ENCODE measurements at regions not wholly inside any gene's neighbourhood (a gene's known extent, or its start where the extent isn't known, plus 50 kb on each side); places are given as distances from the start of the nearest gene placed in this dataset.
A peak's percentile ranks its signal among the peaks of the same experiment; 100 is the strongest.

DNA sequence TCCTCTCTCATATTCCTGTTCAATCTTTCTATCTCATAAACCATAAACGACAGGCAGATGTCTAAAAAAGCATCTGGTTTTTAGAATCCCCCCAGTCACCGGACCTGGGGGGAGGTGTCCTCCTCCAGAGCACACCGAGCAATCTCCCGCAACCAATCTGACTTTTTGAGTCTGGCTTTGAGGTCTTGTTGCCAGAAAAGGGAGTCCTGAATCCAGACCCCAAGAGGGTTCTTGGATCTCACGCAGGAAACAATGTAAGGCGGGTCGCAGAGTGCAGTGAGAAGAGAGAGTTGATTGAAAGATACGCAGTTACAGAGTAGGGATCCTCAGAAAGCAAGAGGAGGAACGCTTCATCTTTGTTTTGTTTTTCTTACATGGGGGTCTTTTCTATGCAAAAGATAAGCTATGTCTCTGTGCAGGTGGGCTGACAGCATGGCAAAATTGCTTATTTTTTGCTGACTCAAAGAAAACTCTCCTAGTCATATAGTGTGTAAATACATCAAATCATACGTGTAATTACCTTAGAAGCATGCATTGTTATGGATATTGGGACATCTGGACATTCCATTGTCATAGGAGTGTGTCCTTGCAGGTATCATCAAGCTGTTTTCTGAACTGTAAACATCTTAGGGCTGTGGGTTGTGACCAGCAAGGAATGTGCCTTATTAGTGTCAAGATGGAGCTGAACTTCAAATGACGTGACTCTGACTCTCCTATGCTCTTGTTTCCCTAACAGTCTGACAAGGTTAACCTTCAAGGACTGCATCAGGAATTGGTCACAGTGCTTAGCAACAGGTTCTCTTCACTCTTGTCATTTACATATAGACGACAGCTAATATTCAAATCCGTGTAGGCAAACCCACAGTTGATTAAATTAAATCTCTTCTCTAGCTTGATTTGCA lies 159.3 kb upstream of the DAPK1 start:
- no peak overlapping the region for H3K4me3 ChIP-seq
- 29% methylated on average over 13 of the region's 13 CpGs for WGBS (ENCODE audit: low lambda C conversion rate, missing lambda C conversion rate)
- peak overlapping the region; percentile 85 for H3K4me2 ChIP-seq
- TF ChIP-seq EZH2phosphoT487 (IDR thresholded peaks at IDR 0.05; ENCODE audit: low read depth, severe bottlenecking, unreplicated experiment) (no peak), EZH2 (IDR thresholded peaks at IDR 0.05; ENCODE audit: borderline replicate concordance) (no peak)
- TF ChIP-seq, protein P1, sequence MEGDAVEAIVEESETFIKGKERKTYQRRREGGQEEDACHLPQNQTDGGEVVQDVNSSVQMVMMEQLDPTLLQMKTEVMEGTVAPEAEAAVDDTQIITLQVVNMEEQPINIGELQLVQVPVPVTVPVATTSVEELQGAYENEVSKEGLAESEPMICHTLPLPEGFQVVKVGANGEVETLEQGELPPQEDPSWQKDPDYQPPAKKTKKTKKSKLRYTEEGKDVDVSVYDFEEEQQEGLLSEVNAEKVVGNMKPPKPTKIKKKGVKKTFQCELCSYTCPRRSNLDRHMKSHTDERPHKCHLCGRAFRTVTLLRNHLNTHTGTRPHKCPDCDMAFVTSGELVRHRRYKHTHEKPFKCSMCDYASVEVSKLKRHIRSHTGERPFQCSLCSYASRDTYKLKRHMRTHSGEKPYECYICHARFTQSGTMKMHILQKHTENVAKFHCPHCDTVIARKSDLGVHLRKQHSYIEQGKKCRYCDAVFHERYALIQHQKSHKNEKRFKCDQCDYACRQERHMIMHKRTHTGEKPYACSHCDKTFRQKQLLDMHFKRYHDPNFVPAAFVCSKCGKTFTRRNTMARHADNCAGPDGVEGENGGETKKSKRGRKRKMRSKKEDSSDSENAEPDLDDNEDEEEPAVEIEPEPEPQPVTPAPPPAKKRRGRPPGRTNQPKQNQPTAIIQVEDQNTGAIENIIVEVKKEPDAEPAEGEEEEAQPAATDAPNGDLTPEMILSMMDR (IDR thresholded peaks at IDR 0.05; ENCODE audit: poor library complexity) = no peak
- H3K27me3 ChIP-seq = no peaks in the 10 kb centered on the region
- H3K4me1 ChIP-seq (ENCODE audit: insufficient read depth) = peaks cover 11% of the 10 kb centered on the region
- no peaks in the 10 kb centered on the region for H3K36me3 ChIP-seq (replicated peaks; ENCODE audit: insufficient read depth, low read depth)
- no peak for DNase-seq (ENCODE audit: low spot score)
- H3K9me3 ChIP-seq (ENCODE audit: low read depth) = no peaks in the 10 kb centered on the region
- peak overlapping the region; percentile 12 for H2AFZ ChIP-seq
- H3K79me2 ChIP-seq = no peaks in the 10 kb centered on the region
- H4K20me1 ChIP-seq (ENCODE audit: insufficient read depth, poor library complexity, severe bottlenecking) = no peaks in the 10 kb centered on the region
- H3K9me2 ChIP-seq (replicated peaks; ENCODE audit: insufficient read depth) = no peaks in the 10 kb centered on the region
- H3K27ac ChIP-seq = no peak overlapping the region

DNA sequence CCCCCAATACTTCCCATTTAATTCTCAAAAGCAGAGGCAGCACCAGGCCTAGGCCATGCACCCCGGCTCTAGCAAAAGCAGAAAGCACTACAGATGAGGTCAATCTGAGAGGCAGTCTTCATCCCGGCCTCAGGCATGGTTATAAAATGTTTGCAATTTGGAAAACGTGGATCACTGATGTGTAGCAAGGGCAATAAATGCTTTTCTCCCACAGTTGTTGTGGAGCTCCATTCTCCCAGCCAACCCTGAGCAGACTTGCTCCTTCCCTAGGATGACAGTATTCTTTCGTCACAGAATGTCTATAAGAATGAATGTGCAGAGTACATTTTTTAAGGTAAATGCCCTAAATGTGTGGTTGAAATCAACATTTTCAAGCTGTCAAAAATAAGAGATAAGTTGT lies 157.3 kb upstream of the DAPK1 start:
- peaks cover 11% of the 10 kb centered on the region for H3K4me1 ChIP-seq (ENCODE audit: insufficient read depth)
- no peak overlapping the region for H2AFZ ChIP-seq
- no peaks in the 10 kb centered on the region for H3K9me2 ChIP-seq (replicated peaks; ENCODE audit: insufficient read depth)
- H3K27ac ChIP-seq = no peak overlapping the region
- H3K79me2 ChIP-seq = no peaks in the 10 kb centered on the region
- H3K4me3 ChIP-seq = no peak overlapping the region
- TF ChIP-seq EZH2phosphoT487 (IDR thresholded peaks at IDR 0.05; ENCODE audit: low read depth, severe bottlenecking, unreplicated experiment) (no peak), EZH2 (IDR thresholded peaks at IDR 0.05; ENCODE audit: borderline replicate concordance) (no peak)
- TF ChIP-seq, protein P1 (IDR thresholded peaks at IDR 0.05; ENCODE audit: poor library complexity) = no peak
- H3K9me3 ChIP-seq (ENCODE audit: low read depth) = no peaks in the 10 kb centered on the region
- H4K20me1 ChIP-seq (ENCODE audit: insufficient read depth, poor library complexity, severe bottlenecking) = no peaks in the 10 kb centered on the region
- DNase-seq (ENCODE audit: low spot score) = no peak
- 70% methylated on average over 4 of the region's 4 CpGs for WGBS (ENCODE audit: low lambda C conversion rate, missing lambda C conversion rate)
- no peaks in the 10 kb centered on the region for H3K36me3 ChIP-seq (replicated peaks; ENCODE audit: insufficient read depth, low read depth)
- H3K27me3 ChIP-seq = no peaks in the 10 kb centered on the region
- H3K4me2 ChIP-seq = no peak overlapping the region

DNA sequence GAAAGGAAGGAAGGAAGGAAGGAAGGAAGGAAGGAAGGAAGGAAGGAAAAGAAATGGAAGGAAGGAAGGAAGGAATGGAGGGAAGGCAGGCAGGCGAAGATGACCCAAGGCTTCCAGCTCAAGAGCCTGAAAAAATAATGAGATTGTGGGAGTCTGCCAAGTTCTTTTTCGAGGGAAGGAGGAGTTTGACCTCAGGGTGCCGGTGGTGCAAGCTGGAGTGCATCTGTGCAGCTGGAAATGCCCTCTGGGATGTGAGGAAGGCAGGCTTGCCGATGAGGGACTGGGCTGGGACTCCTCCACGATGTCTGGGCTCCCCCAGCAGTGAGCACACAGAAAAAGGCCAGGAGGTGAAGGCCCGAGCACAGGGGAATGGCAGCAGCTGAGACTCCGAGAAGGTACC lies 154.9 kb upstream of the DAPK1 start:
- H3K27ac ChIP-seq = no peak overlapping the region
- H3K4me2 ChIP-seq = no peak overlapping the region
- H2AFZ ChIP-seq = no peak overlapping the region
- no peak overlapping the region for H3K4me3 ChIP-seq
- 69% methylated on average over 7 of the region's 7 CpGs for WGBS (ENCODE audit: low lambda C conversion rate, missing lambda C conversion rate)
- DNase-seq (ENCODE audit: low spot score) = peak; percentile 15
- TF ChIP-seq EZH2phosphoT487 (IDR thresholded peaks at IDR 0.05; ENCODE audit: low read depth, severe bottlenecking, unreplicated experiment) (no peak), EZH2 (IDR thresholded peaks at IDR 0.05; ENCODE audit: borderline replicate concordance) (no peak)
- TF ChIP-seq, protein P1 (IDR thresholded peaks at IDR 0.05; ENCODE audit: poor library complexity) = no peak
- H3K36me3 ChIP-seq (replicated peaks; ENCODE audit: insufficient read depth, low read depth) = no peaks in the 10 kb centered on the region
- H3K9me2 ChIP-seq (replicated peaks; ENCODE audit: insufficient read depth) = no peaks in the 10 kb centered on the region
- no peaks in the 10 kb centered on the region for H3K9me3 ChIP-seq (ENCODE audit: low read depth)
- no peaks in the 10 kb centered on the region for H3K27me3 ChIP-seq
- H4K20me1 ChIP-seq (ENCODE audit: insufficient read depth, poor library complexity, severe bottlenecking) = no peaks in the 10 kb centered on the region
- H3K4me1 ChIP-seq (ENCODE audit: insufficient read depth) = peaks cover 6% of the 10 kb centered on the region
- no peaks in the 10 kb centered on the region for H3K79me2 ChIP-seq
